ENCODE measurements at regions not wholly inside any gene's neighbourhood (a gene's known extent, or its start where the extent isn't known, plus 50 kb on each side); places are given as distances from the start of the nearest gene placed in this dataset.

GRCh38 chr11:82046778-82047177, 686.9 kb downstream of the FAM181B start:
- no peak overlapping the region for H2AFZ ChIP-seq (ENCODE audit: low read depth, low read length)
- H4K20me1 ChIP-seq (replicated peaks; ENCODE audit: control insufficient read depth, extremely low read depth, insufficient read depth, low read length): no peaks in the 10 kb centered on the region
- H3K36me3 ChIP-seq (ENCODE audit: control insufficient read depth in 2 of 2, extremely low read depth in 1 of 2, insufficient read depth in 2 of 2, low read length in 2 of 2): no peaks in the 10 kb centered on the region
- no peaks in the 10 kb centered on the region for H3K9me3 ChIP-seq (replicated peaks; ENCODE audit: control insufficient read depth, insufficient read depth, low read length)
- intact Hi-C loops (cut with micrococcal nuclease) (no loop called here), dilution Hi-C loops (cut with MboI; ENCODE audit: extremely low pct_ligation_motif_present, low sequenced_read_pairs) (no loop called here)
- H3K4me2 ChIP-seq (ENCODE audit: insufficient read depth, low read length): no peak overlapping the region
- CTCF ChIA-PET: no interaction called here
- TF ChIP-seq POLR2AphosphoS5 (IDR thresholded peaks at IDR 0.05; ENCODE audit: insufficient read depth, low read depth, low read length) (no peak), MYC (IDR thresholded peaks at IDR 0.05; ENCODE audit: low read depth, low read length) (no peak), JUN (IDR thresholded peaks at IDR 0.05; ENCODE audit: borderline replicate concordance, insufficient read depth, insufficient read length, low read depth) (no peak), EZH2 (IDR thresholded peaks at IDR 0.05; ENCODE audit: borderline replicate concordance, low read depth, low read length, severe bottlenecking) (no peak)
- no peak overlapping the region for H3K9ac ChIP-seq (replicated peaks; ENCODE audit: extremely low read depth, insufficient read depth, low read length)
- FAIRE-seq (no peak), DNase-seq (ENCODE audit: low read depth, low spot score) (no peak)
- H3K27me3 ChIP-seq (ENCODE audit: control insufficient read depth in 2 of 2, insufficient read depth in 2 of 2, low read length in 2 of 2): no peaks in the 10 kb centered on the region
- no TSS peak for BruUV-seq (replicated peaks)
- no peaks in the 10 kb centered on the region for H3K4me1 ChIP-seq (ENCODE audit: control insufficient read depth, extremely low read depth, insufficient read depth, low read length)
- no peaks in the 10 kb centered on the region for H3K79me2 ChIP-seq (ENCODE audit: control insufficient read depth, insufficient read depth, low read length)
- POLR2A ChIA-PET: no interaction called here
- no peak overlapping the region for H3K4me3 ChIP-seq (replicated peaks in 1 of 3; ENCODE audit: insufficient read depth in 1 of 3, low read depth in 1 of 3, low read length in 3 of 3)
- no peaks in the 10 kb centered on the region for H3K9me1 ChIP-seq (replicated peaks; ENCODE audit: control insufficient read depth, extremely low read depth, insufficient read depth, low read length)
- no peak overlapping the region for H3K27ac ChIP-seq (ENCODE audit: insufficient read depth, low read depth, low read length)

DNA sequence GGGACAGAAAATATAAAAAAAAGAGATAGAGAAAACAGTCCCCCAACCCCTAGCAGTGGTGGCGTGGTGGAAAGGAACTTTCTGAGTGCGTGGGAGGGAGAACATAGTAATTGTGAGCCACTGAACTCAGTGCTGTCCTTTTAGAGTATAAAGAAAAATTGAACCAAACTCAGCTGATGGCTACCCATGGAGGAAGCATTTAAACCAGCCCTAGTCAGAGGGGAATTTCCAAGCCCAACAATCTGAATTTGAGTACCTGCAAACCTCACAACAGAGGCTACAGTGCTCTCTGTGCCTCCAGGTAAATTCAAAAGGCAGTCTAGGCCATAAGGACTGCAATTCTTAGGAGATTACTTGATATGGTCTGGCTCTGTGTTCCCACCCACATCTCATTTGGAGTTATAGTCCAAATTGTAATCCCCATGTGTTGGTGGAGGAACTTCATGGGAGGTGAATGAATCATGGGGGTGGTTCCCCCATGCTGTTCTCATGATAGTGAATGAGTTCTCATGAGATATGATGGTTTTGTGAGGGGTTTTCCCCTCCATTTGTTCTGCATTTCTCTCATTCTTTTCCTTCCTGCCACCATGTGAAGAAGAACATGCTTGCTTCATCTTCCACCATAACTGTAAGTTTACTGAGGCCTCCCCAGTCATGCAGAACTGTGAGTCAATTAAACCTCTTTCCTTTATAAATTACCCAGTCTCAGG, 687.8 kb downstream of the FAM181B start:
- BruUV-seq (replicated peaks): no TSS peak
- no peaks in the 10 kb centered on the region for H4K20me1 ChIP-seq (replicated peaks; ENCODE audit: control insufficient read depth, extremely low read depth, insufficient read depth, low read length)

More for the DNA sequence above, 687.8 kb downstream of the FAM181B start:
- Histone ChIP-seq H3K4me3 (replicated peaks in 1 of 3; ENCODE audit: insufficient read depth in 1 of 3, low read depth in 1 of 3, low read length in 3 of 3) (no peak overlapping the region), H2AFZ (ENCODE audit: low read depth, low read length) (no peak overlapping the region), H3K9ac (replicated peaks; ENCODE audit: extremely low read depth, insufficient read depth, low read length) (no peak overlapping the region), H3K9me3 (replicated peaks; ENCODE audit: control insufficient read depth, insufficient read depth, low read length) (peaks cover 2% of the 10 kb centered on the region), H3K4me2 (ENCODE audit: insufficient read depth, low read length) (no peak overlapping the region), H3K79me2 (ENCODE audit: control insufficient read depth, insufficient read depth, low read length) (no peaks in the 10 kb centered on the region), H3K36me3 (ENCODE audit: control insufficient read depth in 2 of 2, extremely low read depth in 1 of 2, insufficient read depth in 2 of 2, low read length in 2 of 2) (no peaks in the 10 kb centered on the region), H3K9me1 (replicated peaks; ENCODE audit: control insufficient read depth, extremely low read depth, insufficient read depth, low read length) (no peaks in the 10 kb centered on the region), H3K4me1 (ENCODE audit: control insufficient read depth, extremely low read depth, insufficient read depth, low read length) (no peaks in the 10 kb centered on the region), H3K27ac (ENCODE audit: insufficient read depth, low read depth, low read length) (no peak overlapping the region), H3K27me3 (ENCODE audit: control insufficient read depth in 2 of 2, insufficient read depth in 2 of 2, low read length in 2 of 2) (no peaks in the 10 kb centered on the region)
- intact Hi-C loops (cut with micrococcal nuclease): no loop called here
- TF ChIP-seq, protein P1, sequence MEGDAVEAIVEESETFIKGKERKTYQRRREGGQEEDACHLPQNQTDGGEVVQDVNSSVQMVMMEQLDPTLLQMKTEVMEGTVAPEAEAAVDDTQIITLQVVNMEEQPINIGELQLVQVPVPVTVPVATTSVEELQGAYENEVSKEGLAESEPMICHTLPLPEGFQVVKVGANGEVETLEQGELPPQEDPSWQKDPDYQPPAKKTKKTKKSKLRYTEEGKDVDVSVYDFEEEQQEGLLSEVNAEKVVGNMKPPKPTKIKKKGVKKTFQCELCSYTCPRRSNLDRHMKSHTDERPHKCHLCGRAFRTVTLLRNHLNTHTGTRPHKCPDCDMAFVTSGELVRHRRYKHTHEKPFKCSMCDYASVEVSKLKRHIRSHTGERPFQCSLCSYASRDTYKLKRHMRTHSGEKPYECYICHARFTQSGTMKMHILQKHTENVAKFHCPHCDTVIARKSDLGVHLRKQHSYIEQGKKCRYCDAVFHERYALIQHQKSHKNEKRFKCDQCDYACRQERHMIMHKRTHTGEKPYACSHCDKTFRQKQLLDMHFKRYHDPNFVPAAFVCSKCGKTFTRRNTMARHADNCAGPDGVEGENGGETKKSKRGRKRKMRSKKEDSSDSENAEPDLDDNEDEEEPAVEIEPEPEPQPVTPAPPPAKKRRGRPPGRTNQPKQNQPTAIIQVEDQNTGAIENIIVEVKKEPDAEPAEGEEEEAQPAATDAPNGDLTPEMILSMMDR (IDR thresholded peaks at IDR 0.05; ENCODE audit: extremely low read depth in 1 of 2, insufficient read depth in 1 of 2, low read depth in 1 of 2, low read length in 2 of 2): no peak
- DNase-seq (ENCODE audit: low read depth, low spot score) (no peak), FAIRE-seq (no peak)
- dilution Hi-C loops (cut with MboI; ENCODE audit: extremely low pct_ligation_motif_present, low sequenced_read_pairs): no loop called here
- CTCF ChIA-PET: no interaction called here
- POLR2A ChIA-PET: no interaction called here
